GM20000 (cell line): ENCODE measurements at regions not wholly inside any gene's neighbourhood (a gene's known extent, or its start where the extent isn't known, plus 50 kb on each side); places are given as distances from the start of the nearest gene placed in this dataset.

ENCODE experiments used
- DNase-seq: peaks from one replicate; pipeline ENCODE4 v3.0.0; 2012; ENCODE audit warnings: low spot score
- CTCF ChIP-seq: IDR thresholded peaks from 2 replicates; pipeline ENCODE4 v1.5.1; 2012; ENCODE audit warnings: mild to moderate bottlenecking, control low read depth; ENCODE audit errors: extremely low read depth, missing control alignments

GRCh38 chr13:28588296-28588695 is 70.6 kb upstream of the POMP start:
- no peak for DNase-seq
- TF ChIP-seq CTCF = no peak

- TF ChIP-seq CTCF = no peak
- no peak for DNase-seq
These were observed 71.8 kb upstream of the POMP start for GRCh38 chr13:28587174-28587540.

- TF ChIP-seq CTCF = no peak
- no peak for DNase-seq
These were observed 72.3 kb upstream of the POMP start for GRCh38 chr13:28586439-28587173.

- no peak for TF ChIP-seq CTCF
- DNase-seq = no peak
These were observed 73.4 kb upstream of the POMP start for GRCh38 chr13:28585561-28585960.

- DNase-seq = no peak
- no peak for TF ChIP-seq CTCF
These were observed 74.0 kb upstream of the POMP start for GRCh38 chr13:28584873-28585381.

- no peak for DNase-seq
- no peak for TF ChIP-seq CTCF
These were observed 75.3 kb upstream of the POMP start for GRCh38 chr13:28583651-28584091.

GRCh38 chr13:28582892-28583240 is 76.1 kb upstream of the POMP start:
- DNase-seq = no peak
- no peak for TF ChIP-seq CTCF
